22Rv1 (cell line): ENCODE measurements at regions not wholly inside any gene's neighbourhood (a gene's known extent, or its start where the extent isn't known, plus 50 kb on each side); places are given as distances from the start of the nearest gene placed in this dataset.

Experiments used
- CTCF ChIP-seq: fragments of 450-650 bp; IDR thresholded peaks from 2 replicates; pipeline ENCODE4 v1.5.1; 2017; ENCODE audit warnings: mild to moderate bottlenecking
- ZFX ChIP-seq: fragments of 450-650 bp; IDR thresholded peaks from 2 replicates; pipeline ENCODE4 v1.6.1; 2017; ENCODE audit warnings: antibody characterized with exemption, borderline replicate concordance

GRCh38 chr16:62477796-62478195 is 441.6 kb upstream of the CDH8 start:
- TF ChIP-seq CTCF, result no peak
- no peak for TF ChIP-seq ZFX
